K562 (cell line): ENCODE measurements at regions not wholly inside any gene's neighbourhood (a gene's known extent, or its start where the extent isn't known, plus 50 kb on each side); places are given as distances from the start of the nearest gene placed in this dataset.

Source experiments
- ATAC-seq: fragments of 200-7000 bp; cut with Tn5 transposase; 3 replicates; pipeline ENCODE4 v1.9.1; 2020; ENCODE audit warnings: moderate library complexity
- BruUV-seq: library from RNA; stranded (reverse); fragments of 400-500 nt; replicated peaks from 2 replicates; lab custom pipeline; 2021; lab: Mats Ljungman, UMichigan
- CTCF ChIA-PET: fragments of 300-600 bp; formaldehyde crosslinking; extraction: SDS; loops from one replicate; lab custom pipeline; 2021; ENCODE audit warnings: low intra/inter-chr PET ratio; lab: Yijun Ruan, JAX
- POLR2A ChIA-PET: fragments of 300-600, 350-650 bp; sonication (Branson Sonifier 250); formaldehyde crosslinking; extraction: SDS; loops from one replicate; lab custom pipeline; 2021; ENCODE audit warnings: antibody characterized with exemption, inconsistent platforms; lab: Yijun Ruan, JAX
- DNase-seq, 4 experiments: peaks; one replicate each; pipeline versions ENCODE4 v3.0.0 to v3.0.0-alpha.2; 2011 to 2018; ENCODE audit warnings: low spot score in 3 of 4, mixed read lengths in 3 of 4; ENCODE audit errors: extremely low read depth in 1 of 4
- FAIRE-seq: peaks from 2 replicates; lab custom pipeline; 2011; peaks lifted over from hg19 to GRCh38; lab: Jason Lieb, UNC
- H2AFZ ChIP-seq: 2 replicates; pipeline ENCODE4 v1.6.0; 2011; ENCODE audit warnings: low read depth, low read length, control low read depth, inconsistent platforms
- H3K27ac ChIP-seq: fragments of 200-600 bp; 3 replicates; pipeline ENCODE4 v1.8.0; 2011; ENCODE audit warnings: low read depth, mild to moderate bottlenecking, control low read depth, inconsistent platforms, low read length, moderate library complexity, mixed read lengths; ENCODE audit errors: extremely low read depth
- H3K27me3 ChIP-seq, 2 experiments: fragments of 300-600 bp in 1 of 2; 2 replicates in 1 of 2; 3 replicates in 1 of 2; pipeline versions ENCODE4 v1.6.0 to v1.8.0; 2011; ENCODE audit warnings: inconsistent platforms in 2 of 2, low read length in 2 of 2, mild to moderate bottlenecking in 1 of 2, mixed read lengths in 1 of 2, moderate library complexity in 1 of 2; ENCODE audit not compliant: control insufficient read depth in 2 of 2, insufficient read depth in 2 of 2
- H3K36me3 ChIP-seq: fragments of 300-600 bp; 3 replicates; pipeline ENCODE4 v1.8.0; 2011; ENCODE audit warnings: mild to moderate bottlenecking, low read length, inconsistent platforms; ENCODE audit not compliant: control insufficient read depth, insufficient read depth
- H3K4me1 ChIP-seq, 2 experiments: fragments of 200-600 bp in 1 of 2; replicated peaks in 1 of 2; 2 replicates in 1 of 2; 3 replicates in 1 of 2; pipeline versions ENCODE4 v1.5.1 to v1.8.0; 2011; ENCODE audit warnings: inconsistent platforms in 2 of 2, low read length in 2 of 2, mild to moderate bottlenecking in 1 of 2, mixed read lengths in 1 of 2, moderate library complexity in 1 of 2; ENCODE audit not compliant: control insufficient read depth in 2 of 2, insufficient read depth in 2 of 2
- H3K4me2 ChIP-seq: 2 replicates; pipeline ENCODE4 v1.6.1; 2011; ENCODE audit warnings: low read length, control low read depth, inconsistent platforms, mixed read lengths; ENCODE audit not compliant: insufficient read depth
- H3K4me3 ChIP-seq: fragments of 200-600 bp; sonication (generic), shearing (Covaris generic); 2 replicates; pipeline ENCODE4 v1.5.1; 2016; ENCODE audit warnings: control low read depth, inconsistent platforms
- H3K79me2 ChIP-seq: fragments of 200-600 bp; 3 replicates; pipeline ENCODE4 v1.8.0; 2011; ENCODE audit warnings: low read length, inconsistent platforms; ENCODE audit not compliant: control insufficient read depth, insufficient read depth
- H3K9ac ChIP-seq, 2 experiments: 2 replicates each; pipeline versions ENCODE4 v1.6.0 to v1.6.1; 2011; ENCODE audit warnings: low read depth in 2 of 2, low read length in 2 of 2, control low read depth in 1 of 2, inconsistent platforms in 1 of 2, mild to moderate bottlenecking in 1 of 2, mixed read lengths in 1 of 2; ENCODE audit not compliant: insufficient read depth in 1 of 2
- H3K9me1 ChIP-seq: one replicate; pipeline ENCODE4 v1.6.0; 2011; ENCODE audit warnings: inconsistent platforms, mild to moderate bottlenecking, low read length, moderate library complexity; ENCODE audit not compliant: control insufficient read depth, insufficient read depth
- H3K9me3 ChIP-seq: replicated peaks from 2 replicates; pipeline ENCODE4 v1.5.1; 2011; ENCODE audit warnings: low read depth, low read length, inconsistent platforms; ENCODE audit not compliant: control insufficient read depth, insufficient read depth
- H4K20me1 ChIP-seq: replicated peaks from 2 replicates; pipeline ENCODE4 v1.6.1; 2011; ENCODE audit warnings: low read length, inconsistent platforms, mixed read lengths; ENCODE audit not compliant: control insufficient read depth, insufficient read depth
- ARID2 ChIP-seq: fragments of 450-650 bp; IDR thresholded peaks from 2 replicates; pipeline ENCODE4 v1.6.1; 2017; ENCODE audit warnings: antibody characterized with exemption, mild to moderate bottlenecking
- CREB3L1 ChIP-seq: fragments of 450-650 bp; IDR thresholded peaks from 2 replicates; pipeline ENCODE4 v1.6.1; 2014; ENCODE audit warnings: low read depth, mild to moderate bottlenecking, moderate library complexity, borderline replicate concordance
- CXXC5 ChIP-seq: fragments of 250-450 bp; sonication (Bioruptor Pico); IDR thresholded peaks from 2 replicates; pipeline ENCODE4 v1.8.0; 2022; ENCODE audit warnings: inconsistent platforms, mild to moderate bottlenecking, moderate library complexity
- FOS ChIP-seq: IDR thresholded peaks from 3 replicates; pipeline ENCODE4 v1.6.1; 2011; ENCODE audit not compliant: insufficient read length; ENCODE audit errors: extremely low read depth
- KLF10 ChIP-seq: fragments of 250-450 bp; sonication (Bioruptor Pico); IDR thresholded peaks from 2 replicates; pipeline ENCODE4 v1.6.1; 2021; ENCODE audit warnings: matching md5 sums
- MAFF ChIP-seq: IDR thresholded peaks from 2 replicates; pipeline ENCODE4 v1.6.1; 2012; ENCODE audit warnings: low read length, improper control_type of control experiment
- OTX1 ChIP-seq: fragments of 450-650 bp; formaldehyde crosslinking; IDR thresholded peaks from 2 replicates; pipeline ENCODE4 v1.4.0; 2022; ENCODE audit warnings: mild to moderate bottlenecking
- TBL1XR1 ChIP-seq, 2 experiments: IDR thresholded peaks; 2 replicates each; pipeline ENCODE4 v1.6.1; 2012; ENCODE audit warnings: improper control_type of control experiment in 2 of 2, low read length in 2 of 2, mild to moderate bottlenecking in 1 of 2
- WGBS: fragments of 100-300 bp; shearing (Covaris generic); methylation state at CpG from one replicate; pipeline ENCODE4 v1.1.6; 2016; ENCODE audit warnings: low coverage, mixed read lengths; ENCODE audit not compliant: insufficient coverage; ENCODE audit errors: missing lambda C conversion rate; 5-methylcytosine and 5-hydroxymethylcytosine counted together
- in situ Hi-C: fragments of 300-500 bp; cut with MboI; formaldehyde crosslinking; loops from 4 replicates; pipeline ENCODE4 v1.15.0; 2018; ENCODE audit warnings: inconsistent platforms, mixed read lengths
- intact Hi-C: fragments of 100-400 bp; cut with micrococcal nuclease; formaldehyde crosslinking; loops from 2 replicates; pipeline ENCODE4 v1.14.2; 2022

GRCh38 chr2:176646033-176646615 lies 376.9 kb downstream of the MTX2 start:
- H3K4me1 ChIP-seq = no peaks in the 10 kb centered on the region
- no peaks in the 10 kb centered on the region for H3K9me3 ChIP-seq
- FAIRE-seq (no peak), DNase-seq (no peak), ATAC-seq (no peak)
- no peaks in the 10 kb centered on the region for H3K79me2 ChIP-seq
- H3K9ac ChIP-seq = no peak overlapping the region
- no peak overlapping the region for H2AFZ ChIP-seq
- CTCF ChIA-PET = interaction anchor here (0.5 kb wide), 1 partner anchor 60 kb away, joined by 3 read pairs; no protein-coding TSS in a partner anchor
- no peaks in the 10 kb centered on the region for H3K36me3 ChIP-seq
- no peak for TF ChIP-seq OTX1 (CRISPR knock-in tag)
- TF ChIP-seq ARID2 = no peak
- TF ChIP-seq MAFF = no peak
- TF ChIP-seq TBL1XR1 (IDR thresholded peaks at IDR 0.05; ENCODE audit: low read length in 2 of 2) = no peak
- no peak for TF ChIP-seq KLF10
- no peak for TF ChIP-seq CXXC5 (CRISPR knock-in tag)
- TF ChIP-seq FOS = no peak
- TF ChIP-seq CREB3L1 = no peak
- peaks cover 11 to 19% of the 10 kb centered on the region in 2 experiments for H3K27me3 ChIP-seq
- intact Hi-C loops = no loop called here
- no peak overlapping the region for H3K4me3 ChIP-seq
- no peak overlapping the region for H3K4me2 ChIP-seq
- H3K9me1 ChIP-seq = no peaks in the 10 kb centered on the region
- no peaks in the 10 kb centered on the region for H4K20me1 ChIP-seq
- POLR2A ChIA-PET = interaction anchor here (1.2 kb wide), 1 partner anchor 18 kb away, joined by 3 read pairs; no protein-coding TSS in a partner anchor
- no peak overlapping the region for H3K27ac ChIP-seq
- in situ Hi-C loops = no loop called here
- WGBS = under 1% methylated on average over 5 of the region's 5 CpGs
- BruUV-seq = no TSS peak
